ENCODE measurements at regions not wholly inside any gene's neighbourhood (a gene's known extent, or its start where the extent isn't known, plus 50 kb on each side); places are given as distances from the start of the nearest gene placed in this dataset.

GRCh38 chr5:68960456-68960855 lies 133.4 kb upstream of the SLC30A5 start:
- TF ChIP-seq CTCF (IDR thresholded peaks at IDR 0.05; ENCODE audit: low read depth, low read length, poor library complexity, severe bottlenecking): no peak
- no peak for TF ChIP-seq EZH2phosphoT487 (IDR thresholded peaks at IDR 0.05; ENCODE audit: borderline replicate concordance, low read length)

Measured in DOHH2 (cell line).